ENCODE measurements at regions not wholly inside any gene's neighbourhood (a gene's known extent, or its start where the extent isn't known, plus 50 kb on each side); places are given as distances from the start of the nearest gene placed in this dataset.

DNA sequence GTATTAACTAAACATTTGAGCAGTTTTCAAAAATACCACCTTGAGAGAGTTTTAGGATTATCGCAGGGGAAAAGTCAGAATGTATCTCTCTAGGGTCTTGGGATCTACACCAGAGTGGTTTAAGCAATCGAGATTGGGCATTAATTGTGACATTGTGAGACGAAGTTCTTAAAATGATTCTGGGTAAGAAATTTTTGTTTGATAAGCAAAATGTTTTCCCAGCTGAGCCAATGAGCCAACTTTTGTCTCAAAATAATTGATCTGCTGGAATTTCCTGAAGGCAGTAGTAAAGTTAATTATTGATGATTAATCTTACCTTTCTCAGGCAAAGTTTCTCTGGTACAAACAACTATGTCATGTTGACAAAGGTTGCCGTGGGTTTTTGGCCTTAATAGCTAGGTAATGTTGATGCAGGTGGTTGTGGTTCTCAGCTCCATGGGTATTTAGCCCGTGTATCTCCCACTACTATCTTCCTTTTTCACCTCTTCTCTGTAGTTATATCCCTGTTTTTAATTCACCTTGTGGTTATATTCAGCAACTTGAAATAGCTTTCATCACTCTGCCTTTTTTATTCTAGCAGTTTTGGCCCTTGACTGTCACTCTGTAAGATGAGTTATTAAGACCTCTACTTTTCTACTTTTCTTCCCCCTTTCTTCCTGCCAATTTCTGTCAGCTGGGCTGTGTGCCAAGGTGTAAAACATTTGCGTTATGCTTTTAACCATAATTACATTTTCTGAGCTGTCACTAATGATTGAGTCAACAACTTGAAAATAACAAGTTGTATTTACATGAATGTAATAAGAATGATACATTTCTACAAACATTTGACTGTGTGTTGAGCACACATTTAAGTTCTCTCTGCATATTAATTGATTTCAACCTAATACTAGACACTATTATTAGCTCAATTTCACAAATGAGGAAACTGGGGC lies 368.3 kb upstream of the BTBD3 start:
- H3K4me1 ChIP-seq (ENCODE audit: low read depth) = no peaks in the 10 kb centered on the region
- H3K4me3 ChIP-seq = no peak overlapping the region
- TF ChIP-seq, protein P1, sequence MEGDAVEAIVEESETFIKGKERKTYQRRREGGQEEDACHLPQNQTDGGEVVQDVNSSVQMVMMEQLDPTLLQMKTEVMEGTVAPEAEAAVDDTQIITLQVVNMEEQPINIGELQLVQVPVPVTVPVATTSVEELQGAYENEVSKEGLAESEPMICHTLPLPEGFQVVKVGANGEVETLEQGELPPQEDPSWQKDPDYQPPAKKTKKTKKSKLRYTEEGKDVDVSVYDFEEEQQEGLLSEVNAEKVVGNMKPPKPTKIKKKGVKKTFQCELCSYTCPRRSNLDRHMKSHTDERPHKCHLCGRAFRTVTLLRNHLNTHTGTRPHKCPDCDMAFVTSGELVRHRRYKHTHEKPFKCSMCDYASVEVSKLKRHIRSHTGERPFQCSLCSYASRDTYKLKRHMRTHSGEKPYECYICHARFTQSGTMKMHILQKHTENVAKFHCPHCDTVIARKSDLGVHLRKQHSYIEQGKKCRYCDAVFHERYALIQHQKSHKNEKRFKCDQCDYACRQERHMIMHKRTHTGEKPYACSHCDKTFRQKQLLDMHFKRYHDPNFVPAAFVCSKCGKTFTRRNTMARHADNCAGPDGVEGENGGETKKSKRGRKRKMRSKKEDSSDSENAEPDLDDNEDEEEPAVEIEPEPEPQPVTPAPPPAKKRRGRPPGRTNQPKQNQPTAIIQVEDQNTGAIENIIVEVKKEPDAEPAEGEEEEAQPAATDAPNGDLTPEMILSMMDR (IDR thresholded peaks at IDR 0.05) = no peak
- DNase-seq (no peak), ATAC-seq (no peak)
- intact Hi-C loops (cut with DNase I, micrococcal nuclease) = no loop called here
- no peaks in the 10 kb centered on the region for H3K9me3 ChIP-seq
- H3K36me3 ChIP-seq (ENCODE audit: low read depth) = no peaks in the 10 kb centered on the region

DNA sequence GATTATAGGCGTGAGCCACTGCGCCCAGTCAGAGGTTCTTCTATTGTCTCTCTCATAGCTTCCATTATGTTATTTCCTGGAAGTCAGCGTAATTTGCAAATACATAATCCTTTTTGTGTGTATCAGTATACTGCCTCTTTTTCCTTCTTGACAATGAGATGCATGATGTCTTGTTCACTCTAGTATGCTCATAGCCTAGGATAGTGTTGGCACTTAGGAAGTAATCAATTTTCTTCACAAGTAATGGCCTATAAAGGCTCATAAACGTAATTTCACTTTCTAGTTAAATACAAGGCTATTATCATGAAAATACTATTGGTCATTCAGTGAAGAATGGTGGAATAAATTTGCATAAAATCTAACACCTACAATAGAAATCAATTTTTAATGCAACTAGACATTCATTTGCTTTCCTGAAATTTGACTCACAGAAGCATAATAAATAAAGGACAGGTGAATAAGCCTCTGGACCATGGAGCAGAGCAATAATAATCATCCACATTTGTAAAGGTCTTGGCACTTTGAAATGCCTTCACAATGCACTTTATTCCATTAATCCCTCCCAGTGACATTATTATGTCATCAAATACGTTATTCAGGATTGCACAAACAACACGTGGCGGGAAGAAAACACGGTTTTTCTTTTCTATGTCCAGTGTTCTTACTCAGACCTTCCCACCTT lies 366.9 kb upstream of the BTBD3 start:
- DNase-seq = no peak
- TF ChIP-seq, protein P1 (IDR thresholded peaks at IDR 0.05) = no peak
- H3K9me3 ChIP-seq = no peaks in the 10 kb centered on the region
- H3K4me3 ChIP-seq = no peak overlapping the region
- intact Hi-C loops (cut with DNase I, micrococcal nuclease) = no loop called here
- H3K36me3 ChIP-seq (ENCODE audit: low read depth) = no peaks in the 10 kb centered on the region
- no peak for ATAC-seq
- peaks cover 2% of the 10 kb centered on the region for H3K4me1 ChIP-seq (ENCODE audit: low read depth)

GRCh38 chr20:11551479-11551878 lies 366.2 kb upstream of the BTBD3 start:
- intact Hi-C loops (cut with DNase I, micrococcal nuclease) = no loop called here
- Histone ChIP-seq H3K4me1 (ENCODE audit: low read depth) (peaks cover 5% of the 10 kb centered on the region), H3K4me3 (no peak overlapping the region), H3K36me3 (ENCODE audit: low read depth) (no peaks in the 10 kb centered on the region), H3K9me3 (no peaks in the 10 kb centered on the region)
- no peak for ATAC-seq
- TF ChIP-seq, protein P1 (IDR thresholded peaks at IDR 0.05) = no peak
- DNase-seq = no peak

GRCh38 chr20:11553603-11554002 lies 364.1 kb upstream of the BTBD3 start:
- H3K36me3 ChIP-seq (ENCODE audit: low read depth) = no peaks in the 10 kb centered on the region
- ATAC-seq (no peak), DNase-seq (no peak)
- H3K4me3 ChIP-seq = no peak overlapping the region
- H3K9me3 ChIP-seq = no peaks in the 10 kb centered on the region
- TF ChIP-seq, protein P1 (IDR thresholded peaks at IDR 0.05) = no peak
- intact Hi-C loops (cut with DNase I, micrococcal nuclease) = no loop called here
- peaks cover 5% of the 10 kb centered on the region for H3K4me1 ChIP-seq (ENCODE audit: low read depth)

GRCh38 chr20:11555510-11555909 lies 362.2 kb upstream of the BTBD3 start:
- ATAC-seq (peak; percentile 95), DNase-seq (no peak)
- H3K4me1 ChIP-seq (ENCODE audit: low read depth) = peaks cover 5% of the 10 kb centered on the region
- H3K36me3 ChIP-seq (ENCODE audit: low read depth) = no peaks in the 10 kb centered on the region
- no peak overlapping the region for H3K4me3 ChIP-seq
- no peaks in the 10 kb centered on the region for H3K9me3 ChIP-seq
- TF ChIP-seq, protein P1 (IDR thresholded peaks at IDR 0.05) = no peak
- intact Hi-C loops (cut with DNase I, micrococcal nuclease) = no loop called here

All from mucosa of descending colon (tissue), 3 donors.